PC-3 (cell line): ENCODE measurements at regions not wholly inside any gene's neighbourhood (a gene's known extent, or its start where the extent isn't known, plus 50 kb on each side); places are given as distances from the start of the nearest gene placed in this dataset.
"Not testable (repeated sequence)": the region's sequence is repeated elsewhere in the genome, so short reads cannot be mapped to it uniquely, and the experiment has no call there.

Experiments
- ATAC-seq: fragments of 200-7000 bp; cut with Tn5 transposase; 2 replicates; pipeline ENCODE4 v1.9.1; 2020; ENCODE audit warnings: mild to moderate bottlenecking, moderate library complexity
- BruUV-seq: library from RNA; stranded (reverse); fragments of 400-500 nt; replicated peaks from 2 replicates; lab custom pipeline; 2021; lab: Mats Ljungman, UMichigan
- CTCF ChIA-PET: fragments of 300-600 bp; sonication (Branson Sonifier 250); formaldehyde crosslinking; loops from one replicate; lab custom pipeline; 2022; ENCODE audit warnings: antibody characterized with exemption; lab: Charles Lee
- POLR2A ChIA-PET: fragments of 300-600 bp; sonication (Branson Sonifier 250); formaldehyde crosslinking; loops from one replicate; lab custom pipeline; 2022; ENCODE audit warnings: antibody characterized with exemption; ENCODE audit not compliant: unreplicated experiment; lab: Charles Lee
- DNase-seq: peaks from one replicate; pipeline ENCODE4 v3.0.0-alpha.2; 2015
- H2AFZ ChIP-seq: fragments of 300-600 bp; sonication (generic); 2 replicates; pipeline ENCODE4 v1.6.0; 2016; ENCODE audit warnings: antibody characterized with exemption, low read length
- H3F3A ChIP-seq: fragments of 300-600 bp; sonication (generic); one replicate; pipeline ENCODE4 v1.6.0; 2017; ENCODE audit warnings: antibody characterized with exemption, low read length, control low read depth, mild to moderate bottlenecking; ENCODE audit not compliant: unreplicated experiment
- H3K27ac ChIP-seq: fragments of 300-600 bp; sonication (generic); 2 replicates; pipeline ENCODE4 v1.5.1; 2016; ENCODE audit warnings: mild to moderate bottlenecking, low read length
- H3K27me3 ChIP-seq: fragments of 300-600 bp; sonication (generic); 2 replicates; pipeline ENCODE4 v1.6.1; 2016; ENCODE audit warnings: low read length, mixed read lengths
- H3K36me3 ChIP-seq: fragments of 300-600 bp; sonication (generic); 2 replicates; pipeline ENCODE4 v1.6.1; 2016; ENCODE audit warnings: low read depth, mixed run types, low read length, mixed read lengths
- H3K4me1 ChIP-seq: fragments of 300-600 bp; sonication (generic); 2 replicates; pipeline ENCODE4 v1.5.1; 2016; ENCODE audit warnings: low read length; ENCODE audit not compliant: insufficient read depth
- H3K4me2 ChIP-seq: fragments of 300-600 bp; sonication (generic); 2 replicates; pipeline ENCODE4 v1.6.0; 2016; ENCODE audit warnings: low read length
- H3K4me3 ChIP-seq: fragments of 300-600 bp; sonication (generic); 2 replicates; pipeline ENCODE4 v1.5.1; 2016; ENCODE audit warnings: mild to moderate bottlenecking, low read length, mixed read lengths
- H3K79me2 ChIP-seq: fragments of 300-600 bp; sonication (generic); 2 replicates; pipeline ENCODE4 v1.6.1; 2017; ENCODE audit warnings: low read length, mixed read lengths
- H3K9ac ChIP-seq: fragments of 300-600 bp; sonication (generic); 2 replicates; pipeline ENCODE4 v1.6.0; 2016; ENCODE audit warnings: mild to moderate bottlenecking, low read length
- H3K9me2 ChIP-seq: fragments of 300-600 bp; sonication (generic); replicated peaks from 2 replicates; pipeline ENCODE4 v1.6.1; 2016; ENCODE audit warnings: mixed run types, low read length, mixed read lengths
- H3K9me3 ChIP-seq: fragments of 300-600 bp; sonication (generic); 2 replicates; pipeline ENCODE4 v1.6.1; 2016; ENCODE audit warnings: low read length, mixed read lengths
- H4K20me1 ChIP-seq: fragments of 300-600 bp; sonication (generic); 2 replicates; pipeline ENCODE4 v1.6.1; 2016; ENCODE audit warnings: low read length, mixed read lengths
- EZH2 ChIP-seq: fragments of 300-600 bp; sonication (generic); IDR thresholded peaks from one replicate; pipeline ENCODE4 v1.6.1; 2017; ENCODE audit warnings: antibody characterized with exemption, mild to moderate bottlenecking, low read length; ENCODE audit not compliant: unreplicated experiment
- EZH2phosphoT487 ChIP-seq: fragments of 300-600 bp; sonication (generic); IDR thresholded peaks from 2 replicates; pipeline ENCODE4 v1.6.1; 2018; ENCODE audit warnings: mild to moderate bottlenecking, antibody characterized with exemption, low read length, borderline replicate concordance
- intact Hi-C: fragments of 100-400 bp; cut with micrococcal nuclease; formaldehyde crosslinking; loops from 2 replicates; pipeline ENCODE4 v1.9.0; 2023
- TF ChIP-seq, protein P1 (sequence below): fragments of 300-600 bp; sonication (generic); conservative IDR thresholded peaks from 2 replicates; pipeline ENCODE4 v1.5.1; 2017; ENCODE audit warnings: antibody characterized with exemption, low read depth, mild to moderate bottlenecking, low read length

DNA sequence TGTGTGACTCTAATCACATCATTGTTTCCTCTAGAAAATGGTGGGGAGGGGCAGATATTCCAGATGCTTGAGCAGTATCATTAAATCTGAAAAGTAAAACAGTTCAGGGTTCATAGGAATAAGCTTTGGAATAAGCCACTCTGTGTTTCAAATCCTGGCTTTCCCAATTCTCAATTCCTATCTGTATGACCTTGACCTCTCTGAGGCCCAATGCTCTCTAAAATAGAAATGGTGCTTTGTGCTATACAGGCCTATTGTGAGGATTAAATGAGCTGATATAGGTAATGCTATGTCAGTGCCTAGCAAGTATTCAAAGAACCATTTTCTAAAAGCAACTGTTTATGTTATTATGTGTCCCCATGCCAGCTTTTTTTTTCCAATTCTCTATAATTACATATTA, 209.0 kb upstream of the PRSS16 start:
- no TSS peak for BruUV-seq
- Histone ChIP-seq H3K79me2 (no peaks in the 10 kb centered on the region), H3K4me2 (no peak overlapping the region), H3K4me3 (no peak overlapping the region), H3K9ac (no peak overlapping the region), H3K27me3 (no peaks in the 10 kb centered on the region; the same call in 1 of the 2 replicates), H3K9me3 (no peaks in the 10 kb centered on the region), H3F3A (no peaks in the 10 kb centered on the region), H3K4me1 (no peaks in the 10 kb centered on the region), H2AFZ (no peak overlapping the region), H4K20me1 (no peaks in the 10 kb centered on the region), H3K27ac (no peak overlapping the region), H3K9me2 (no peaks in the 10 kb centered on the region), H3K36me3 (no peaks in the 10 kb centered on the region)
- DNase-seq = no peak
- TF ChIP-seq, protein P1, sequence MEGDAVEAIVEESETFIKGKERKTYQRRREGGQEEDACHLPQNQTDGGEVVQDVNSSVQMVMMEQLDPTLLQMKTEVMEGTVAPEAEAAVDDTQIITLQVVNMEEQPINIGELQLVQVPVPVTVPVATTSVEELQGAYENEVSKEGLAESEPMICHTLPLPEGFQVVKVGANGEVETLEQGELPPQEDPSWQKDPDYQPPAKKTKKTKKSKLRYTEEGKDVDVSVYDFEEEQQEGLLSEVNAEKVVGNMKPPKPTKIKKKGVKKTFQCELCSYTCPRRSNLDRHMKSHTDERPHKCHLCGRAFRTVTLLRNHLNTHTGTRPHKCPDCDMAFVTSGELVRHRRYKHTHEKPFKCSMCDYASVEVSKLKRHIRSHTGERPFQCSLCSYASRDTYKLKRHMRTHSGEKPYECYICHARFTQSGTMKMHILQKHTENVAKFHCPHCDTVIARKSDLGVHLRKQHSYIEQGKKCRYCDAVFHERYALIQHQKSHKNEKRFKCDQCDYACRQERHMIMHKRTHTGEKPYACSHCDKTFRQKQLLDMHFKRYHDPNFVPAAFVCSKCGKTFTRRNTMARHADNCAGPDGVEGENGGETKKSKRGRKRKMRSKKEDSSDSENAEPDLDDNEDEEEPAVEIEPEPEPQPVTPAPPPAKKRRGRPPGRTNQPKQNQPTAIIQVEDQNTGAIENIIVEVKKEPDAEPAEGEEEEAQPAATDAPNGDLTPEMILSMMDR = no peak
- TF ChIP-seq EZH2phosphoT487 (no peak), EZH2 (no peak)
- intact Hi-C loops = no loop called here
- POLR2A ChIA-PET = no interaction called here
- ATAC-seq = no peak
- CTCF ChIA-PET = no interaction called here

DNA sequence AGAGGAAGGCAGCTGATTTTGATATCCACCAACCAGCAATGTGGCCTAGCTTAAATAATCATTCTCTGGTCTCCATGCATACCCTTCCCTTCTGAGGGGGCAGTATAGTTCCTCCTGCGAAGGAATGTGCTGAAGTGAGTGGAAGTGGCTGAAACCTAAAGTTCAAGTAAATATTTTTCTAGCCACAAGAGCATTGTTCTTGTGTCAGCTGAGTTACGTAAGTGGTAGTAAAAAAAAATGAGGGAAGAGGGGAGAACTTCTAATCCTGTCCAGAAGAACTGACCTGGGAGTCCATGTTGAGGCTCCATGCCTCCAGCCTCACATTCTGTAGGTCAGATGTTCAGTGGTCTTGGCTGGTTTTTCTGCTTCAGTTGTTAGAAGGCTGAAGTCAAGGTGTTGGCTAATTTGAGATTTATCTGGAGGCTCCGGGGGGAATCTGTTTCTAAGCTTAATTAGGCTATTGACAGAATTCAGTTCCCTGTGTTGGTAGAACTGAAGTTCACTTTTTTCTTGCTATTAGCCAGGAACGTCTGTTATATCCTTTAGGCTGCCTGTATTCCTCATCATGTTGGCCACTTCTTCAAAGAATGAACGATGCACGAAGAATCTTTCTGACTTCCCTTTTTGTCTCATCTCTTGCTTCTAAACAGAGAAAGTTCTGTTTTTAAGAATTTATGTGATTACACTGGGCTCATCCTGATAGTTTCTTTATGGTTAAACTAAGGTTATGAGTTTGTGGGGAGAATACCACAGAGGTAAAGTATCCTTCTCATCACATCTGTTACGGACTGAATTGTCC, 207.1 kb upstream of the PRSS16 start:
- no peaks in the 10 kb centered on the region for H3K79me2 ChIP-seq
- H3K9me3 ChIP-seq = no peaks in the 10 kb centered on the region
- no peak overlapping the region for H3K9ac ChIP-seq
- no peak overlapping the region for H3K4me3 ChIP-seq
- no peaks in the 10 kb centered on the region; the same call in 1 of the 2 replicates for H3K27me3 ChIP-seq
- BruUV-seq = no TSS peak
- TF ChIP-seq EZH2phosphoT487 = no peak
- no peak for TF ChIP-seq EZH2
- TF ChIP-seq, protein P1 = no peak
- H4K20me1 ChIP-seq = no peaks in the 10 kb centered on the region
- DNase-seq = no peak
- no peaks in the 10 kb centered on the region for H3K4me1 ChIP-seq
- H3F3A ChIP-seq = no peaks in the 10 kb centered on the region
- H2AFZ ChIP-seq = no peak overlapping the region
- H3K4me2 ChIP-seq = no peak overlapping the region
- ATAC-seq = no peak
- H3K27ac ChIP-seq = no peak overlapping the region
- intact Hi-C loops = no loop called here
- H3K36me3 ChIP-seq = no peaks in the 10 kb centered on the region
- CTCF ChIA-PET = no interaction called here
- no peaks in the 10 kb centered on the region for H3K9me2 ChIP-seq
- POLR2A ChIA-PET = no interaction called here

DNA sequence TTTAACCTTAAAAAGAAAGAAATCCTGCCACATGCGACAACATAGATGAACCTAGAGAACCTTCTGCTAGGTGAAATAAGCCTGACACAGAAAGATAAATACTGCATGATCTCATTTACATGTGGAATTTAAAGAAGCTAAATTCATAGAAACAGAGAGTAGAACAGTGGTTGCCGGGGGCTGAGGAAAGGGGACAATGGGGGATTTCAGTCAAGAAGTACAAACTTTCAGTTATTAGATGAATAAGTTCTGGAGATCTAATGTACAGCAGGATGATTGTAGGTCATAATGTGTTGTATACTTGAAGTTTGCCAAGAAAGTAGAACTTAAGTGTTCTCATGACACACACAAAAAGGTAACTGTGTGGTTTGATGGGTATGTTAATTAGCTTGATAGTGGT, 204.3 kb upstream of the PRSS16 start:
- no peak overlapping the region for H3K27ac ChIP-seq
- no peaks in the 10 kb centered on the region for H3K79me2 ChIP-seq
- ChIA-PET POLR2A (no interaction called here), CTCF (no interaction called here)
- intact Hi-C loops = no loop called here
- no peak overlapping the region for H2AFZ ChIP-seq
- H3F3A ChIP-seq = no peaks in the 10 kb centered on the region
- no peaks in the 10 kb centered on the region; the same call in 1 of the 2 replicates for H3K27me3 ChIP-seq
- H3K9me2 ChIP-seq = no peaks in the 10 kb centered on the region
- no TSS peak for BruUV-seq
- H3K9ac ChIP-seq = no peak overlapping the region
- H4K20me1 ChIP-seq = no peaks in the 10 kb centered on the region
- ATAC-seq = no peak
- no peak for DNase-seq
- no peak overlapping the region for H3K4me3 ChIP-seq
- no peaks in the 10 kb centered on the region for H3K36me3 ChIP-seq
- H3K4me1 ChIP-seq = no peaks in the 10 kb centered on the region
- no peaks in the 10 kb centered on the region for H3K9me3 ChIP-seq
- H3K4me2 ChIP-seq = no peak overlapping the region
- TF ChIP-seq EZH2phosphoT487 (no peak), EZH2 (no peak)
- TF ChIP-seq, protein P1 = no peak

DNA sequence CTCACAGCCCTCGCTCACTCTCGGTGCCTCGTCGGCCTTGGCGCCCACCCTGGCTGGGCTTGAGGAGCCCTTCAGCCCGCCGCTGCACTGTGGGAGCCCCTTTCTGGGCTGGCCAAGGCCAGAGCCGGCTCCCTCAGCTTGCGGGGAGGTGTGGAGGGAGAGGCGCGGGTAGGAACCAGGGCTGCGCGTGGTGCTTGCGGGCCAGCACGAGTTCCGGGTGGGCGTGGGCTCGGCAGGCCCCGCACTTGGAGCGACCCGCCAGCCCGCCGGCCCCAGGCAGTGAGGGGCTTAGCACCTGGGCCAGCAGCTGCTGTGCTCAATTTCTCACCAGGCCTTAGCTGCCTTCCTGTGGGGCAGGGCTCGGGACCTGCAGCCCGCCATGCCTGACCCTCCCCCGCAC, 202.4 kb upstream of the PRSS16 start:
- H3K4me2 ChIP-seq, H3K36me3 ChIP-seq, H3K9me3 ChIP-seq, H3K4me1 ChIP-seq, CTCF ChIA-PET, H3F3A ChIP-seq, H4K20me1 ChIP-seq, POLR2A ChIA-PET, H2AFZ ChIP-seq, H3K4me3 ChIP-seq, H3K27me3 ChIP-seq, H3K27ac ChIP-seq, H3K9me2 ChIP-seq, BruUV-seq, intact Hi-C loops, DNase-seq, H3K9ac ChIP-seq, ATAC-seq, H3K79me2 ChIP-seq: not testable (repeated sequence)
